NCI-H187 (cell line): ENCODE measurements at regions not wholly inside any gene's neighbourhood (a gene's known extent, or its start where the extent isn't known, plus 50 kb on each side); places are given as distances from the start of the nearest gene placed in this dataset.
A peak's percentile ranks its signal among the peaks of the same experiment; 100 is the strongest.
"Not testable (repeated sequence)": the region's sequence is repeated elsewhere in the genome, so short reads cannot be mapped to it uniquely, and the experiment has no call there.

Experiments used
- DNase-seq, 2 experiments: peaks; one replicate each; lab custom pipeline; 2025; lab: John Stamatoyannopoulos, UW

DNA sequence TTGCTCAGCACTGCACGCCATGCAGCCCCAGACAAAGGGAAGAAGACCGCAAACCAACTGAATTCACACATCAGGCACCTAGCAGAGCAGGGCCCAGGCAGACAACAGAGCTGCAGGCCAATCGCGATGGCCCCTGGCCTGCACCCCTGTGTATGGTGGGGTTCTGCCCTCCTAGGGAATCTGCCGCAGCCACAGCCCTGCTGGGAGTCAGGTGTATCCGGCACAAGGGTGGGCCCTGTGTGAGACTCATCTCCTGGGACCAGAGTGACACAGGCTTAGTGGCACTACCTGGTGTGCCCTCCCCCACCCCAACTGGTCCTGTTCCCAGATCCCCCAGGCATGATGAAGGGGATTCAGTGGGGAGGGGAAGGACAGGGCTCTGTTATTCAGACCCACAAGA lies 122.8 kb downstream of the ATPSCKMT start:
- no peak for DNase-seq

GRCh38 chr5:10125116-10125515 lies 124.6 kb downstream of the ATPSCKMT start:
- no peak for DNase-seq

DNA sequence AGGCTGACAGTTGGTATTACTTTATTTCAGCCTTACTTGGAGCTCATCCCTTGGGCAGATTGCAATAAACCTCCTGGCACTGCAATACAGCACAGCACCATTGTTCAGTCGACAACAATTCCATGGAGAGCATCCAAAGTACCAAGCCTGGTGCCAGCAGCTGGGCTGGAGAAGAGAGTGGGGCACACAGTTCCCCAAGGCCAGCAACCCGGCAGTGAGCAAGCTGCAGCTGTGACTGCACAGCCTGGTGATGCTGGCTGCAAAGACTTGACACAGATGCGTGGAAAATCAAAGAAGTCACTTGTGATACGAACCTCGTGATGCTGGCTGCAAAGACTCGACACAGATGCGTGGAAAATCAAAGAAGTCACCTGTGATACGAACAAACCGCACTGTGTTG lies 125.4 kb downstream of the ATPSCKMT start:
- no peak for DNase-seq

- DNase-seq = no peak
Measured at GRCh38 chr5:10123254-10123989, 126.3 kb downstream of the ATPSCKMT start.

GRCh38 chr5:10122076-10122726 lies 127.5 kb downstream of the ATPSCKMT start:
- DNase-seq = no peak

- no peak for DNase-seq
Measured at GRCh38 chr5:10120934-10121333, 128.8 kb downstream of the ATPSCKMT start.

DNA sequence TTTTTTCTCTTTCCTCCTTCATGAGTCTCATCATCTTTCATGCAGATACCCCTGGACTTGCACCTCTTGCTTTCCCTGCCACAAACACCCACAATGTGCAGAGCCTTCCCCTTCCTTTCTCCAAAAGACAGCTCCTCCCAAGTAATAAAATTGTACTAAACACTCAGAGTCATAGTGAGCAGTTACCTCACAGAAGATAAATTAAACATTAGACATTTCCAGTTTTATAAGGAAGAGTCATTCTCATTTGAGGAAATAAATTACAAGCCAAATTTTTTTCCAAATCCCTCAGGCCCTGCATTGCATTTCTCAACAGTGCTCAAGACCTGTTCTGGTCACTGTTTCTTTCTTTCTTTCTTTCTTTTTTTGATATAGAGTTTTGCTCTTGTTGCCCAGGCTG lies 131.5 kb downstream of the ATPSCKMT start:
- DNase-seq = no peak

DNA sequence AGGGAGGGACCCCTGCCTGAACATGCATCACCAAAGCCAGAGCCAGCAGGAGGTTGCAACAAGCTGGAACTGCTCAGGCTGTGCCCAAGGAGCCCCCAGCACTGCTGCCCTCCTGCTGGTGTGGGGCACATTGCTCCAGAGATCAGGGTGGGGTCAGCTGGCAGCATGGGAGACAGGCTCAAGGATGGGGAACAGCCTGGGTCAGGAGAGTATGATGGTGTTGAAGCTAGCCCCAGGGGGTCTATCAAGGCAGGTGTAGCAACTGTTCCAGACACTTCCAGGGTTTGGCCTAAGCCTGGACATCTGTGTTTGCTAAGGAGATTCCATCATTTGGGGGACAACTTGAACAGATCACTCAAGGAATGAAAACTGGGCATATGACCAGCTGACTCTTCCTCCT lies 133.1 kb downstream of the ATPSCKMT start:
- no peak for DNase-seq

DNA sequence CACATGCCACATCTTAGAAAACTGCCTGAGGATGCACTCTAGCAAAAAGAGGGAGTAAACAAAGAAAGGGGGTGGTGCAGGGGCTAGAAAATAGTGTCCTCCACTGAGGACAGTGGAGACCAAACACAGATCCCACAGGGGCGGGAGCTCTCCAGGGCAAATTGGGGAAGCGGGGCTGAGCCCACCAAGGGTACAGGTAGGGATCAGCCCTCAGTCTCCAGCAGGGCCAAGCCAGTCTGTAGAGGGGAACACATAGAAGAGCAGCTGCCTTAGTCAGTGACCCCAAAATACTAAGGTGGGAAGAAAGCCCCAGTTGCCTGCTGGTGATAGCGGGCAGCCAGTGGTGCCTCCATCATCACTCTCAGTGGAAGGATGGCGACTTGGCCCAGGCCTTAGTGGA lies 134.0 kb downstream of the ATPSCKMT start:
- DNase-seq = no peak

DNA sequence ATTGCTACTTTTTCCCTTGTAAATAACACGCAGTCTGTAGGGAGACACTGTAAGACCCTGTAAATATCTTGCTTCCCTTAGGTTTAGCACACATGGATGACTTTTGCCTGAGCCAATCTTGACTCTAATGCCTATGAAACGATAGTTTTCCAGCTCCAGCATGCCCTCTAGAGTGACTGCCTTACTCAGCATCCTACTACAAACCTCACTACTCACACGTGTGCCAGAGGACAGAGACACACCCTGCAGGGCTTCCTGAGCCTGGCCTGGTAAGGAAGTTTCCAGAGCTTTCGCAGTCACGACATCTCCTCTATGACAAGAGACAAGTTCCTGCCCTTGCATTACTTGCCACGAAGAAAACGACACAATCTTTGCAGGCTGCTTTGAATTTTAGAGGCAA lies 138.1 kb downstream of the ATPSCKMT start:
- no peak for DNase-seq

- no peak for DNase-seq
Measured at GRCh38 chr5:10110228-10110627, 139.5 kb downstream of the ATPSCKMT start.

DNA sequence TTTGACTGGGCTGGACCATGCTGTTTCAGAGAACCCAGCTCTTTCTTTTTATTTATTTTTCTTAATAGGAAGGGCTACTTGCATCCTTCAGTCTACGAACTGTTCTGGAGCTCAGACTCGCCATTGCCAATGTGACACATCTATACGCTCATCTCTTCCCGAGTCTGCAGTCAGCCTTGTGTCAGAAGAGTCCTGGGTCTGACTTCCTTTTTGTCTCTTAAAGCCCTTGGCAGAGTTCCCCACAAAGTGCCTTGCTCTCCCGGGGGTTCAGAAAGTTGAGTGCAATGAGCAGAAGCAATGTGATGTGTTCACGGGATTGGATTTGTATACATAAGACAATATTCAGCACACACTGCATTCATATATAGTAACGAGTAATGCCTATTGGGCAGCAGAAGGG lies 140.4 kb downstream of the ATPSCKMT start:
- DNase-seq = no peak

DNA sequence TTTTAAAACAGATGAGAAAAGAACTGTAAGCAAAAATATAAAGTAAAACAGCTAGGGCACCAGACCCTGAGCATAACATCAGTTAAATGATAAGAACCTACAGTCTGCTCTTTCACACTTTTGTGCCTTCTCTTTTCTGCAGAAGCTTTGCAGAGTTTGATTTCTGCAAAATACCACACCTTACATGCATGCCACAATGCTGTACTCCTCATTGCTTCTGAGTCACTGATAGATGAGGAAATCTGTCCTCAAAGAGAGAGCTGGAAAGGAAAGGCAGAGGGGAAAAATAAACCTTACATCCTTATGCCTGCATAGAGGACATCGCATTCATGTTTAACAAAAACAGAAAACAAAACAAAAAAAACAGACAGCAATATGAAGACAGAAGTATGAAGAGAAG lies 142.9 kb downstream of the ATPSCKMT start:
- no peak for DNase-seq

DNA sequence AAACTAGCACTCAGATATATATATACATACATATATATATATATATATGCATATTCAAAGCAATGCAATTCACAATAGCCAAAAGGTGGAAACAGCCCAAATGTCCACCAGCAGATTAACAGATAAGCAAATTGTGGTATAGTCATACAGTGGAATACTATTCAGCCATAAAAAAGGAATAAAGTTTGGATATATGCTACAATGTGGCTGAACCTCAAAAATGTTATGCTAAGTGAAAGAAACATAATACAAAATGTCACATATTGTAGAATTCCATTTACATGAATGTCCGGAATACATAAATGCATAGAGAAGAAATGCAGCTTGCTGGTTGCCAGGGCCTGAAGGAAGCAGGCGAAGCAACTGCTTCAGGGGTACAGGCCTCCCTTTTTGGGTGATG lies 143.4 kb downstream of the ATPSCKMT start:
- no peak for DNase-seq

DNA sequence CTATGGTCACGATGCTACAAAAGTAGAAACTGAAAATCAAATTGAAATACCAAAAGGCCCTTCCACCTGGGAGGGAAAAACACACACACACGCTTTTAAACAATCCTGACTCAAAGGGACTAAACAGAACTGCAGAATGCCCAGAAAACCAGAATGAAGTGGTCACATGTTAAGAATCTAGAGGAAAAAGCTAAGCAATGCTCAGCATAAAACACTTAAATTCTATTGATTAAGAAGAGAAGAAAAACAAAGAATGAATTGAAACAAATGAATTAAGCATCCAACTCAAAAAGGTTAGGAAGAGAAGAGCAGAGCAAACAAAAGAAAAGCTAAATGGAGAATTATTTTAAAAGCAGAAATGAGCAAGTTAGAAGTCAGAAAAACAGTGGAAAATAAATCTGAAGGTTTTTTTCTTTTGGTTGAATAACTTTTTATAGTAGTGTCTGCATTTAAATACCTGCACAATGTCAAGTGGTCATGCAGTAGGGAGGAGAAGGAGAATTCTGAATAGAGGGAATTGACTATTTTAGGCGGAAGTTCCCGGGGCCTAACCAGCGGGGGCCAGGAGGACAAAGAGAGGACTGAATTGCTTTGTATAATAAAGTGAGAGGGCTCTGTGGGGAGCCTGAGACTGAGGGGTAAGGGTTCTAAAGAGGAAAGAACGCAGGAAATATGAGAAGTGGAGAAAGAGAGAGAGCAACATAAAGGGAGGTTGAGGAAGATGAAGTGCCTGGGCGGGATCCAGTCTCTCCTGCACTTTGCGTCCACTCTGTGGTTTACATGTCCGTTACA lies 146.8 kb downstream of the ATPSCKMT start:
- peak; percentile 53 to 62 for DNase-seq

DNA sequence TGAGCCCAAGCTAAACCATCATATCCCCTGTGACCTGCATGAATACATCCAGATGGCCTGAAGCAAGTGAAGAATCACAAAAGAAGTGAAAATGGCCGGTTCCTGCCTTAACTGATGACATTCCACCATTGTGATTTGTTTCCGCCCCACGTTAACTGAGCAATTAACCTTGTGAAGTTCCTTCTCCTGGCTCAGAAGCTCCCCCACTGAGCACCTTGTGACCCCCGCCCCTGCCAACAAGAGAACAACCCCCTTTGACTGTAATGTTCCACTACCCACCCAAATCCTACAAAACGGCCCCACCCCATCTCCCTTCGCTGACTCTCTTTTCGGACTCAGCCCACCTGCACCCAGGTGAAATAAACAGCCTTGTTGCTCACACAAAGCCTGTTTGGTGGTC lies 147.5 kb downstream of the ATPSCKMT start:
- not testable (repeated sequence) for DNase-seq

DNA sequence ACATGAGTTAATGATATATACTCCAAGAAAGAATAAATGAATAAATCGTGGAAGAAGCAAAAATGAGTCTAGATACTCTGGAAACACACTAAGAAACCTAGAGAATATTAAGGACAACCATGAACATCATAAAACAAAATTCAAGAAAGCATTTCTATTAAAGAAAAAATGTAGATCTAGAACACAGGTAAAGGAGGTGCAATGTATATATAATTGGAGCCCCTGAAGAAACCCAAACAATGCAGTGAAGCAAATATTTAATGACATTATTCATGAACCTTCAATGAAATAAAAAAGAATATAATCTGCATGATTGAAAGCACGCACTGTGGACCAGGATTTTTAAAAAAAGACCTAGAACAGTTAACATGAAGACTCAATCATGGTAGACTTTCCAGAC lies 150.1 kb downstream of the ATPSCKMT start:
- DNase-seq = no peak

GRCh38 chr5:10091701-10092100 lies 158.0 kb downstream of the ATPSCKMT start:
- no peak for DNase-seq

DNA sequence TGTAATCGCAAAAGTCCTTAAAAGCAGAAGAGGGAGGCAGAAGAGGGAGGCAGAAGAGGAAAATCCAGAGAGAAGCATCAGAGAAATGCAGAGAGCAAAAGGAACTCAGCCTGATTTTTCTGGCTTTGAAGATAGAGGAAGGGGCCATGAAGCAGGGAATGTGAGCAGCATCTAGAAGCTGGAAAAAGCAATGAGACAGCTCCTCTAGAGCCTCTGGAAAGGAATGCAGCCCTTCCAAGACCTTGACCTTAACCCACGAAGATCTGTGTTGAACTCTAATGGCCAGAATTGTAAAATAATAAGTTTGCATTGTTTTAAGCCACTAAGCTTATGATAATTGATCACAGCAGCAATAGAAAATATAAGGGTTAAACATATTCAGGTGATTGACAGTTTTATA lies 159.6 kb downstream of the ATPSCKMT start:
- DNase-seq = no peak

- no peak for DNase-seq
Measured at GRCh38 chr5:10085185-10085584, 164.5 kb downstream of the ATPSCKMT start.

- no peak for DNase-seq
Measured at GRCh38 chr5:10081584-10081983, 168.1 kb downstream of the ATPSCKMT start.

GRCh38 chr5:10077791-10078545 lies 171.7 kb downstream of the ATPSCKMT start:
- no peak for DNase-seq
